ENCODE measurements at regions not wholly inside any gene's neighbourhood (a gene's known extent, or its start where the extent isn't known, plus 50 kb on each side); places are given as distances from the start of the nearest gene placed in this dataset.
"Not testable (repeated sequence)": the region's sequence is repeated elsewhere in the genome, so short reads cannot be mapped to it uniquely, and the experiment has no call there.

GRCh38 chr12:18849761-18850160, 111.8 kb downstream of the CAPZA3 start:
- DNase-seq, result no peak

GRCh38 chr12:18850752-18851151, 112.8 kb downstream of the CAPZA3 start:
- DNase-seq, result no peak

GRCh38 chr12:18851271-18851670, 113.4 kb downstream of the CAPZA3 start:
- peak; percentile 13 for DNase-seq

- DNase-seq, result no peak
Measured at GRCh38 chr12:18853570-18854366, 115.8 kb downstream of the CAPZA3 start.

- DNase-seq, result no peak
Measured at GRCh38 chr12:18857656-18858055, 119.7 kb downstream of the CAPZA3 start.

- no peak for DNase-seq
Measured at GRCh38 chr12:18859400-18859799, 121.5 kb downstream of the CAPZA3 start.

- no peak for DNase-seq
Measured at GRCh38 chr12:18861287-18861858, 123.5 kb downstream of the CAPZA3 start.

- no peak for DNase-seq
Measured at GRCh38 chr12:18863769-18864500, 126.0 kb downstream of the CAPZA3 start.

GRCh38 chr12:18864900-18865561, 127.1 kb downstream of the CAPZA3 start:
- no peak for DNase-seq

- DNase-seq, result no peak
Measured at GRCh38 chr12:18868717-18869116, 130.8 kb downstream of the CAPZA3 start.

- no peak for DNase-seq
Measured at GRCh38 chr12:18872770-18873169, 134.9 kb downstream of the CAPZA3 start.

- DNase-seq, result no peak
Measured at GRCh38 chr12:18878676-18879180, 140.8 kb downstream of the CAPZA3 start.

- no peak for DNase-seq
Measured at GRCh38 chr12:18882690-18883089, 144.8 kb downstream of the CAPZA3 start.

- DNase-seq, result no peak
Measured at GRCh38 chr12:18886962-18887361, 149.0 kb downstream of the CAPZA3 start.

GRCh38 chr12:18887368-18887767, 149.4 kb downstream of the CAPZA3 start:
- DNase-seq, result no peak

GRCh38 chr12:18888047-18888446, 150.1 kb downstream of the CAPZA3 start:
- DNase-seq, result no peak

- DNase-seq, result not testable (repeated sequence)
Measured at GRCh38 chr12:18890621-18891020, 152.7 kb downstream of the CAPZA3 start.

- no peak for DNase-seq
Measured at GRCh38 chr12:18895540-18895939, 157.6 kb downstream of the CAPZA3 start.

GRCh38 chr12:18895946-18896345, 158.0 kb downstream of the CAPZA3 start:
- no peak for DNase-seq

- DNase-seq, result no peak
Measured at GRCh38 chr12:18897823-18898222, 159.9 kb downstream of the CAPZA3 start.

- DNase-seq, result no peak
Measured at GRCh38 chr12:18898470-18898869, 160.6 kb downstream of the CAPZA3 start.

GRCh38 chr12:18899162-18899561, 161.2 kb downstream of the CAPZA3 start:
- no peak for DNase-seq

- DNase-seq, result no peak
Measured at GRCh38 chr12:18899678-18900317, 161.9 kb downstream of the CAPZA3 start.

All from GDM1 (cell line).